Pons (tissue), 1 donor: ENCODE measurements at regions not wholly inside any gene's neighbourhood (a gene's known extent, or its start where the extent isn't known, plus 50 kb on each side); places are given as distances from the start of the nearest gene placed in this dataset.

ENCODE experiments used
- DNase-seq: peaks from one replicate; pipeline ENCODE4 v3.0.0-alpha.2; 2016; ENCODE audit warnings: low spot score

GRCh38 chr7:33701189-33701740 is 204.1 kb upstream of the BMPER start:
- DNase-seq, result no peak

- DNase-seq, result no peak
These were observed 203.4 kb upstream of the BMPER start for GRCh38 chr7:33701927-33702326.

GRCh38 chr7:33702514-33703054 is 202.8 kb upstream of the BMPER start:
- no peak for DNase-seq

GRCh38 chr7:33705333-33705833 is 200.0 kb upstream of the BMPER start:
- DNase-seq, result no peak

- no peak for DNase-seq
These were observed 199.2 kb upstream of the BMPER start for GRCh38 chr7:33706186-33706585.

GRCh38 chr7:33706771-33707200 is 198.6 kb upstream of the BMPER start:
- DNase-seq, result no peak

GRCh38 chr7:33707427-33707826 is 197.9 kb upstream of the BMPER start:
- no peak for DNase-seq

- DNase-seq, result no peak
These were observed 194.7 kb upstream of the BMPER start for GRCh38 chr7:33710608-33711007.

DNA sequence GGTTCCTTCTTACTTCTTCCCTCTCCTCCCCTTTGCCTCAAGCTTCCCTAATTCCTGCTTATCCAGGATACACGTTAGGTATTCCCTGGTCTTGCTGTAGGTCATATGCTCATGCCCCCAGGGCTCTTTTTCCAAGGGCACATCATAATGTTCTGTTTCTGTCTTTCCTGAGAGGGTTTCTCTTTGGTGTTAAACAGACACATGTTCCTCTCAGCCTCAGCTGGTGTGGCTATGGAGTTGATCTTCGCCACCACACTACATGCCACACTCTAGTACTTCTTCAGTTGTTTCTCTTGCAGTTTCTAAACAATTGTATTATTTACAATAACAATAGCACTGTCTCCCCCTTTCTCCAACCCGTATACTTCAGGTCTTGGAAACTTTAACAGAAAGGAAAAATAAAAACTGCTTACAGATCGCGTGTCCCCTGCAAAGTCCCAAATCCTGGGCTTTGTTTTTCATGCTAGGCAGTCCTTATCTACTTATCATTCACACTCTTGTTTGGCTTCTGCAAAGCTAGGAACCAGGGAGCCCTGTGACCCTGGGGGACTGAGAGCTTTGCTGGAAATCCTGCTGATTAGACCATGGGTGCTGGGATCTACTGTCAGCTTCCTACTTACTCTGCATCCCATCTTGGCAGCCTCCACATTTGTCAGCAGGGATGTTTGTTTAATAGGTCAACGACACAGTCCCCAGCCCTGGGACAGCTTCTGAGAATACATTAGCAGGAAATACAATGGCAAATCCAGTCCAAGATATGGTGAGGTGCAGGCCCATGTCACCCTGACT is 193.9 kb upstream of the BMPER start:
- DNase-seq, result no peak

GRCh38 chr7:33712020-33712414 is 193.3 kb upstream of the BMPER start:
- no peak for DNase-seq

GRCh38 chr7:33714208-33714607 is 191.1 kb upstream of the BMPER start:
- no peak for DNase-seq

- peak; percentile 40 for DNase-seq
These were observed 188.5 kb upstream of the BMPER start for GRCh38 chr7:33716581-33717477.

GRCh38 chr7:33719059-33719581 is 186.2 kb upstream of the BMPER start:
- peak; percentile 49 for DNase-seq

DNA sequence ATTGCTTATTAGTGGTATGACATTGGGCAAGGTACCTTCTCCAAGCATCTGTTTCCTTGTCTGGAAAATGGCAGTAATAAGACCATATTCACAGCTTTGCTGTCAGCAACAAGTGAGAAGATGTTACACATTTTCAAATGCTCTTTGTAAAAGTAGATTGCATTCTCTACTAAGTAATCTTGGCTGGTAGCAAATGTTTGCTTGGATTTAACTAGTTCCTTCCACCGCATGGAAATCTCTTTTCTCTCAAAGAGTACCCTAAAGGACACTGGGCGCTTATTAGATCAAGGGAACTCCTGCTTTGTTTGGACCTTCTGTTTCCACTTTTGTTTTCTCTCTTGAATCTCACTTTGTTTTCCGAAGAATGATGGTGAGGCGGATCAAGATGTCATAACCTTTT is 185.2 kb upstream of the BMPER start:
- no peak for DNase-seq

GRCh38 chr7:33720870-33721269 is 184.5 kb upstream of the BMPER start:
- DNase-seq, result no peak

- DNase-seq, result no peak
These were observed 183.4 kb upstream of the BMPER start for GRCh38 chr7:33721895-33722294.

DNA sequence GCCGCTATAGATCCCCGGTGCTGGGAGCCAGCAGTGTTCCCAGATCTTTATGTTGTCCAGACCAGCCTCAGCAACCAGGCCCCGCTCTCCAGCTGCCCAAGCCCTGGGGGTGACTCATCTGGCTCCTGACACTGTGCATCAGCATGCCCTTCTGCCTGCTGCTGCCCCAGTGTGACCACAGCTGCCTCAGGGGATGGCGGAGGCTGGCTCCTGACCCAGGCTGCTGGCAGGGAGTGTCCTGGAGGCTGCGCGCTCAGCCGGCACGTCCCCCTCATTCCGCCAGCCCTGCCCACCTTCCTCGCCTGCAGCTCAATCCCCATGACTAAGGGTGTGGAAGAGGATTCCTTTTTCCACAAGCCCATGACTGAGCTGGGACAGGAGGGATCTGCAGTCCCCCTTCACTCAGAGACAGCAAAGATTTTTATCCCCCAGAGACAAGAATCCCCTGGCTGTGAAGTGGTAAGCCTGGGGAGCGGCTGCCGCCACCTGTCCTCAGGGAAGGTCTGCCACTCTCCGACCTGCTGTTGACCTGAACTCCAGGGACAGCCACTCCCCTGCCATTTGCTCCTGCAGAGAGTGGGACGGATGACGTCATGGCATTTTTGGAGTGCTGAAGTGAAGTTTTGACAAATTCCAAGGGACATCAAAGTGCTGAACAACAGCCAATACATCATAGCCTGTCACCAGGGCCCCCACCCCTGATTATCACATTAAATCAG is 182.8 kb upstream of the BMPER start:
- DNase-seq, result no peak

- DNase-seq, result no peak
These were observed 181.1 kb upstream of the BMPER start for GRCh38 chr7:33724201-33724600.

- no peak for DNase-seq
These were observed 180.0 kb upstream of the BMPER start for GRCh38 chr7:33725111-33726025.

DNA sequence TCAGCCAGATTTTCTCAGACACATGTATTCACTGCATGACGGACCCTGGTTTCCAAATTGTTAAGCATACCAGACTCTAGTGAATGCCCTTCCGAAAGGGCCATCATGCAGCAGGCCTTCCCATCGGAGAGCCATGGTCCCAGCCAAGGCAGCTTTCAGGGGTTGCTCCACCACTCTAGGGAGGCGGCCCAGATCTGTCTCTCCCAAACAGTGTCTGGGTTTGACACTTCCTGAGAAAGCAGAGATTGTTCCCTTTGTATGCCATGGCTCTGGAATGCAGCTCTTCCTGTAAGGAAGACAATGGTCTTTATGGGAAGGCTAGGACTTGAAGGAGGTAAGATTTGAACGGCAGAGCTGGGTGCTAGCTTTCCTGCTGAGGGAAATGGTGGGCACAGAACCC is 178.8 kb upstream of the BMPER start:
- no peak for DNase-seq
